Subcutaneous abdominal adipose tissue (tissue), 5 donors: ENCODE measurements at regions not wholly inside any gene's neighbourhood (a gene's known extent, or its start where the extent isn't known, plus 50 kb on each side); places are given as distances from the start of the nearest gene placed in this dataset.

Experiments used
- H3K27ac ChIP-seq: one replicate; pipeline ENCODE4 v1.7.0; 2013; ENCODE audit warnings: low read depth, mild to moderate bottlenecking, inconsistent platforms, low read length, moderate library complexity
- H3K27me3 ChIP-seq, 5 donors: one replicate each; pipeline ENCODE4 v1.7.0; 2013; ENCODE audit warnings: low read length in 5 of 5, inconsistent platforms in 1 of 5; ENCODE audit not compliant: control insufficient read depth in 5 of 5, insufficient read depth in 4 of 5
- H3K36me3 ChIP-seq, 5 donors: one replicate each; pipeline ENCODE4 v1.7.0; 2013; ENCODE audit warnings: low read length in 5 of 5; ENCODE audit not compliant: control insufficient read depth in 5 of 5, insufficient read depth in 5 of 5
- H3K4me1 ChIP-seq, 5 donors: one replicate each; pipeline ENCODE4 v1.7.0; 2013; ENCODE audit warnings: low read length in 5 of 5, mild to moderate bottlenecking in 3 of 5, moderate library complexity in 1 of 5; ENCODE audit not compliant: control insufficient read depth in 5 of 5, insufficient read depth in 5 of 5
- H3K4me3 ChIP-seq, 5 donors: one replicate each; pipeline ENCODE4 v1.7.0; 2013; ENCODE audit warnings: low read length in 5 of 5, low read depth in 1 of 5
- H3K9ac ChIP-seq, 5 donors: one replicate each; pipeline ENCODE4 v1.7.0; 2013; ENCODE audit warnings: low read length in 5 of 5, mild to moderate bottlenecking in 4 of 5, moderate library complexity in 3 of 5
- H3K9me3 ChIP-seq, 5 donors: one replicate each; pipeline ENCODE4 v1.7.0; 2013; ENCODE audit warnings: low read length in 5 of 5; ENCODE audit not compliant: control insufficient read depth in 5 of 5
- donor health status: healthy.
- donor health status: healthy.
- donor health status: healthy.
- donor health status: healthy.
- donor health status: healthy.

DNA sequence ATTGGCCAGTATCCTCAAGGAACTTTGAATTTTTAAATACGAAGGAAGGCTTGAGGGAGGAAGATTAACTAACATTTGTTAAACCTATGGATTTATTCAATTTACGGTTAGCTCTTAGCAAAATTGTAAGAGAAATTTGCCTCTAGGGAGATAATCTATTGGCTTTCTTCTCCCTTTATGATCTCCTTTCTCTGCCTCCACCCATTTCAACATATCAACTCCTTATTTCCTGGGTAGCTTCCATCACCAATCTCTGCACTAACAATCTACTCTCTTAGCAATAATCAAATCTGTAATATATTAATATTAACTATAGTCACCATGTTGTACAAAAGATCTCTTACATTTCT is 233.9 kb upstream of the CSNK1A1L start:
- no peaks in the 10 kb centered on the region for H3K9me3 ChIP-seq
- H3K27me3 ChIP-seq, result no peaks in the 10 kb centered on the region
- H3K4me3 ChIP-seq, result no peak overlapping the region
- no peak overlapping the region for H3K27ac ChIP-seq
- peaks cover 0 to 9% (median 7%) of the 10 kb centered on the region in 5 donors for H3K4me1 ChIP-seq
- no peak overlapping the region for H3K9ac ChIP-seq
- no peaks in the 10 kb centered on the region for H3K36me3 ChIP-seq

DNA sequence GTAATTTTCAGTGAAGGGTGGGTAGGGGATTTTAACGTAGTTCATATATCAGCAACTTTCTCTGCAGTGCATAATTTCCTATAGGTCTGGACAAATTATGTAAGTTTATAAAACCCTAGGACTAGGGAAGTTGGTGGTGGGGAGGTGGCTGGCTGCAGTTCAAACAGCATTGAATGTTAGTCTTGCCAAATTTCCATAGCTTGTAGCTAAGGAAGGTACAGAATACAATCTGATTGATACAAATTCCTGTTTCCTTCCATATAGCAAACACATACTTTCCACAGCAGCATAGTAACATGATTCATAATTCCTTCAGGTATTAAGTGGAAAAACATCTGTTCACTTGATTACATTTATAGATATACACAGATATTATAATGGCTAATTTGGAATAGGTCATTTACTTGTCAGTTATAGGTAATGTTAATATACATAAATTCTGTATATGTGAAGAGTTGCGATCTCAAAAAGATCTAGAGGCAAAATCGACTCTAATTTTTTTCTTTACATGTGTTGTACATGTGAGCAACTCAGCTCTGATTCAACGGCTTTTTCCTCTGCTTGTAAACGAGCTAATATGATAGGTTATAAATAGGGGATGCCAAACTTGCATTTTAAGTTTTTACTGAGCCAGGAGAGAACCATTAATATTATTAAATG is 233.4 kb upstream of the CSNK1A1L start:
- Histone ChIP-seq H3K9ac (no peak overlapping the region), H3K4me1 (peaks cover 0 to 4% (median 2%) of the 10 kb centered on the region in 5 donors), H3K27me3 (no peaks in the 10 kb centered on the region), H3K9me3 (no peaks in the 10 kb centered on the region), H3K27ac (no peak overlapping the region), H3K36me3 (no peaks in the 10 kb centered on the region), H3K4me3 (no peak overlapping the region)

DNA sequence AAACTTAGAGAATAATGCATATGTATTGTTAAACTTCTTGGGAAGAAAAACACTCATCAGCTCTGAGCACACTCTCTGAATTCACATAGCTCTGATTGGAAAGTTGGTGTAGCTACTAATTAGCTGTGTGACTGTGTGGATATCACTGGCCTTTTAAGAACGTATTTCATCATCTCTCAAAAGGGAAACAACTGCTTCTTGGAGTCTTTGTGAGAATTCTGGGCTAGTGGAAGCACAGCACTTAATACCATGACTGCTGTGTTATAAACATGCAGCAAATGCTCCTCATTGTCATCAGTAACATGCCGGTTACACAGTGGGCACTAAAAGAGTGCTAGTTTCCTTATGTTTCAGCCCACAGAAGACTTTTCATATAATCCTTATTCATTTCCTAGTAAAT is 220.9 kb upstream of the CSNK1A1L start:
- Histone ChIP-seq H3K36me3 (no peaks in the 10 kb centered on the region), H3K9ac (no peak overlapping the region), H3K27ac (no peak overlapping the region), H3K4me1 (no peaks in the 10 kb centered on the region), H3K9me3 (peaks cover 0 to 7% (median 5%) of the 10 kb centered on the region in 5 donors), H3K4me3 (no peak overlapping the region), H3K27me3 (no peaks in the 10 kb centered on the region)

DNA sequence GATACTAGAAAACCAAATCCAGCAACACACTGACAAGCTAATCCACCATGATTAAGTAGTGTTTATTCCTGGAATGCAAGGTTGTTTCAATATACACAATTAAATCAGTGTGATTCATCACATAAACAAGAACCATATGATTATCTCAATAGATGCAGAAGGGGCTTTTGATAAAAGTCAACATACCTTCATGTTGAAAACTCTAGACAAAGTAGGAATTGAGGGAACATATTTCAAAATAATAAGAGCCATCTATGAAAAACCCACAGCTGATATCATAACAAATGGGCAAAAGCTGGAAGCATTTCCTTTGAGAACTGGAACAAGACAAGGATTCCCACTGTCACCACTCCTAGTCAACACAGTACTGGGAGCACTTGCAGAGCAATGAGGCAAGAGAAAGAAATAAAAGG is 213.6 kb upstream of the CSNK1A1L start:
- Histone ChIP-seq H3K9ac (no peak overlapping the region), H3K9me3 (peaks cover 0 to 5% (median 4%) of the 10 kb centered on the region in 5 donors), H3K36me3 (no peaks in the 10 kb centered on the region), H3K4me1 (no peaks in the 10 kb centered on the region), H3K27ac (no peak overlapping the region), H3K4me3 (no peak overlapping the region), H3K27me3 (no peaks in the 10 kb centered on the region)

DNA sequence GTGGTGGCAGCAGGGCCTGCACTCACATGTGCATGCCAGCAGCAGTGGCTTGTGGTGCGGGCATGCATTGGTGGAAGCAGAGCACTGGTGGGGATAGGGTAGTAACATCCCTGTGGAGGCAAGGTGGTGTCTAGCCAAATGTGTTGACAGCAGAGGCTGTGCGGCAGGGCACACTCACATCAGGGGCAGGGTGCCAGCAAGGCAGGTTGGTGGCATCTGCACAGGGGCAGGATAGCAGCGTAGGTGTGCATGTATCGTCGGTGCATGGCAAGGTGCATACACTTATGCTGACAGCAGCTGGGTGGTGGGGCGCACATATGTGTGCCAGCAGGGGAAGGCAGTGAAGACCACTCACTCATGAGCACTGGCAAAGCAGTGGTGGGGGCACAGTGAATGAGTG is 211.5 kb upstream of the CSNK1A1L start:
- Histone ChIP-seq H3K4me1 (no peaks in the 10 kb centered on the region), H3K4me3 (no peak overlapping the region), H3K9me3 (peaks cover 0 to 5% (median 4%) of the 10 kb centered on the region in 5 donors), H3K27me3 (no peaks in the 10 kb centered on the region), H3K27ac (no peak overlapping the region), H3K9ac (no peak overlapping the region), H3K36me3 (no peaks in the 10 kb centered on the region)

DNA sequence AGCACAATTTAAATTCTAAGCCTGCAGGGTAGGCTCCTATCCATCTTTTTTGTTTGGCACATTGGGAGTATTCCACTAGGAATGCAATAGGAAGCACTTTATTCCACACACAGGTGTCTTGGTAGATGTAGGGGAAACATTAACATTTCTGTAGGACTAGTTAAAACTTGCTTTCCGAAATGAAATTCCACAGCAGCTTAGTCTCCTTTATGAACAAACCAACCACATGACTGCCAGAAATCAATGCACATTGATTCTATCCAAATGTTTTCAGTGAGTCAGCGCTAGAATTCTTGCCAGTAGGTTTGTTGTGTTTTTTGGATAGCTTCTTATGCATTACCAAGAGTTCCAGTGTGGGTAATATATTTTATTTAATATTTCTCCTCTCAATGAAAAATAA is 207.9 kb upstream of the CSNK1A1L start:
- no peaks in the 10 kb centered on the region for H3K27me3 ChIP-seq
- H3K4me1 ChIP-seq, result no peaks in the 10 kb centered on the region
- no peaks in the 10 kb centered on the region for H3K36me3 ChIP-seq
- H3K4me3 ChIP-seq, result no peak overlapping the region
- H3K27ac ChIP-seq, result no peak overlapping the region
- no peak overlapping the region for H3K9ac ChIP-seq
- peaks cover 0 to 4% (median 0%) of the 10 kb centered on the region in 5 donors for H3K9me3 ChIP-seq

DNA sequence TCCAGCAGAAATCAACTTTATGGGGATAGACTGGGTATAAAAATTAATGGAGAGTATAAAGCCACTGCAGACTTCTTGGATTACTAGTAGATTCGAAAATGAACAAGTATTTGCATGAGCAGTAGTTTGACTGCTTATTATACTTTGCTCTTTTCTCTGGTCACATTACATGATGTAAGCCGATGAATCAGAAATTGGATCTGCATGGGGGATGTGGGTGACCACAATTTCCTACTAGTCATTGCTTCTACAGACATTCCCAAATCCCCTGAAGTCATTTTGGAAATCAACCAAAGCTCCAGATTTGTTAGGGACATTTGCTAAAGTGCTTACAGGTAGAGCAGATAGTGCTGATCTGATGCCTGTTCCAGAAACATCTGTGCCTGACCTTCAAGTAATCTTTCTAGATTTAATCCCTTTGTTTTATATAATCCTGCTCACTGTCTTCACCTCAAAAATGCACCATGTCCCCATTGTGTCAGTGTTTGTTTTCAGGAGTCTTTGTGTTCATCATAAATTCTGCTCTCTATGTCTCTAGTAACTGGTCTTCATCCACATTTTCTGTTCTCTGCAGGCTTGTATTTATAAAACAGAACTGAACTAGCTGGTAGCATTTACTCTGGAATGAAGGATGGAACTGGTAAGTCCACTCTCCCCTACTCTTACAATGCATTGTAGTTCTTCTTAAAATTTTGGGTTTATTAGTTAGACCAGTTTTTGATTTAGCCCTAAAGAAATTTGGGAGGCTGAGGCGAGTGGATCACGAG is 201.5 kb upstream of the CSNK1A1L start:
- H3K9ac ChIP-seq, result no peak overlapping the region
- H3K4me1 ChIP-seq, result no peaks in the 10 kb centered on the region
- H3K36me3 ChIP-seq, result no peaks in the 10 kb centered on the region
- no peaks in the 10 kb centered on the region for H3K27me3 ChIP-seq
- H3K9me3 ChIP-seq, result no peaks in the 10 kb centered on the region
- no peak overlapping the region for H3K4me3 ChIP-seq
- no peak overlapping the region for H3K27ac ChIP-seq

DNA sequence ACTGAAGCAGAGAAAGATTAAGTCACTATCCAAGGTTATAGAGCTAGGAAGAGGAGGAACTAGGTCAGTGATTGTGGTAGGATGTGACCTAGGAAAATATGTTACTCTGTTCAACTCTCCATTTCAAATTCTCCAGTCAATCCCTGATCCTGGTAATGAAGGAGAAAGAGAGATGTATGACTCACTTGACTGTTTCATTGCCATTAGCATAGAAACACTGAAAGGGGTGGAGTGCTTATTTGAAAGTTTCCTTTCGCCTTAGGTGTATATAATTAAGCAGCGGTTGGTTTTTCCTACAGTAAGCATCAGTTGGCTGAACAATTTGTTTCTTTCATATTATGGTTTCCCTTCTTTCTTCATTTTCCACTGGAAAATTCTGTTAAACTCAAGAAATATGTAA is 198.1 kb upstream of the CSNK1A1L start:
- Histone ChIP-seq H3K4me1 (no peaks in the 10 kb centered on the region), H3K4me3 (no peak overlapping the region), H3K27ac (no peak overlapping the region), H3K36me3 (no peaks in the 10 kb centered on the region), H3K27me3 (no peaks in the 10 kb centered on the region), H3K9me3 (no peaks in the 10 kb centered on the region), H3K9ac (no peak overlapping the region)

DNA sequence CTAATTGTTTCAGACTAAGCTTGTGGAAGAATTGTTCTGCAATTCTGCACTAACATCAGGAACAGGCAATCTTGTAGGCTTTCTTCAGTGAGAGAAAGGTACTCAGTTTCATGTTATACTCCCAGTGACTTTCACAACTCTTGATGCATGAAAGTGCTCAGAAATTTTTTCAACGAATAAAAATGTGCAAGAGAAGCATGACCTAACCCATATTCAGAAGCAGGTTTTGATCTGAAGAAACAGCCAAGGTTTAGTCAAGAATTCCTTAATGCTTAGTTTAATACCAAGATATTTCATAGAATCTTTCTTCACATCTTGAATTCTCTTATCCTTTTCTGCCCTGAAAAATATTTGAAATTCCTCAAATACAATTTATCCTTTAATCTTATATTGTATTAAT is 197.2 kb upstream of the CSNK1A1L start:
- H3K27me3 ChIP-seq, result no peaks in the 10 kb centered on the region

DNA sequence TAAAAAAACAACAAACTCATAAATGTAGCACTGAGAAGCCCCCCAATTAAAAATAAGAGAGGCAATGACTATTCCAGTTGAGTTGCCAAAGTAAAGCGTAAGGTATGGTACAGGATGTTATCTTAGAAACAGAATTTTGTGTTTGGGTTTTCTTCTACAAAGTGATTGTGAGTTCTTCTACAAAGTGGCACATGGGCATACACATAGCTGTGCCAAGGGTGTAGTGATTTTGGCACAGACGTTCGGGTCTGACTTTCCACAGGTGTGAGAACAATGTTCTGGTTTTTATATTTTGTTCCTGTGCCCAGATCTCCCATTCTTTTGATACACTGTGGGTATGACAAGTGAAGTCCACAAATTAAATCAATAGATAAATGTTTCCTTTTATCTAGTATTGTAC is 190.1 kb upstream of the CSNK1A1L start:
- H3K36me3 ChIP-seq, result no peaks in the 10 kb centered on the region
- no peak overlapping the region for H3K4me3 ChIP-seq
- no peak overlapping the region for H3K9ac ChIP-seq
- H3K27ac ChIP-seq, result no peak overlapping the region
- no peaks in the 10 kb centered on the region for H3K9me3 ChIP-seq
- H3K4me1 ChIP-seq, result no peaks in the 10 kb centered on the region
- no peaks in the 10 kb centered on the region for H3K27me3 ChIP-seq

More for the DNA sequence above, 197.2 kb upstream of the CSNK1A1L start:
- Histone ChIP-seq H3K4me3 (no peak overlapping the region), H3K4me1 (no peaks in the 10 kb centered on the region), H3K9ac (no peak overlapping the region), H3K9me3 (no peaks in the 10 kb centered on the region), H3K27ac (no peak overlapping the region), H3K36me3 (no peaks in the 10 kb centered on the region)
